ENCODE measurements at regions not wholly inside any gene's neighbourhood (a gene's known extent, or its start where the extent isn't known, plus 50 kb on each side); places are given as distances from the start of the nearest gene placed in this dataset.

GRCh38 chr4:14871676-14872430 lies 130.4 kb upstream of the CPEB2 start:
- peaks cover 2% of the 10 kb centered on the region; the same call in 1 of the 2 replicates for H3K27me3 Mint-ChIP-seq (ENCODE audit: low read depth)
- Histone ChIP-seq H3K56ac (ENCODE audit: insufficient read length, low read depth, low read length) (no peak overlapping the region), H3T11ph (ENCODE audit: low read length) (no peak overlapping the region), H3K14ac (ENCODE audit: insufficient read depth, low read length) (no peak overlapping the region), H2BK120ac (ENCODE audit: low read depth, low read length, poor library complexity, severe bottlenecking) (no peak overlapping the region), H3K4ac (ENCODE audit: low read depth, low read length) (no peak overlapping the region), H3K9me3 (ENCODE audit: control insufficient read depth, low read depth, low read length) (no peaks in the 10 kb centered on the region), H3K23ac (ENCODE audit: insufficient read length, low read depth, low read length) (no peak overlapping the region), H2AFZ (ENCODE audit: low read length) (no peak overlapping the region), H2BK5ac (ENCODE audit: insufficient read length, low read length) (no peak overlapping the region), H4K20me1 (ENCODE audit: control insufficient read depth, insufficient read depth, insufficient read length) (no peaks in the 10 kb centered on the region), H3K23me2 (ENCODE audit: insufficient read length, low read depth, low read length, poor library complexity, severe bottlenecking) (no peaks in the 10 kb centered on the region), H3K18ac (ENCODE audit: insufficient read length, low read depth, low read length) (no peak overlapping the region), H4K91ac (ENCODE audit: insufficient read length, low read depth, low read length) (no peak overlapping the region), H3K9ac (ENCODE audit: extremely low read depth, insufficient read length, low read length) (no peak overlapping the region), H2BK20ac (ENCODE audit: low read depth, low read length, poor library complexity, severe bottlenecking) (no peak overlapping the region), H3K27me3 (ENCODE audit: insufficient read depth, low read length) (no peaks in the 10 kb centered on the region), H2BK12ac (ENCODE audit: insufficient read length, low read depth, low read length) (no peak overlapping the region), H3K4me1 (ENCODE audit: insufficient read depth, low read length) (peaks cover 3% of the 10 kb centered on the region; the same call in 1 of the 2 replicates), H2AK5ac (ENCODE audit: insufficient read length, low read length) (no peak overlapping the region), H2BK15ac (ENCODE audit: low read depth, low read length) (no peak overlapping the region), H4K8ac (replicated peaks; ENCODE audit: insufficient read length, low read depth, low read length) (no peak overlapping the region), H3K79me1 (ENCODE audit: insufficient read depth, low read depth, low read length, poor library complexity, severe bottlenecking) (no peaks in the 10 kb centered on the region), H3K4me2 (ENCODE audit: insufficient read depth, insufficient read length, low read length) (no peak overlapping the region), H4K5ac (ENCODE audit: insufficient read length, low read depth, low read length) (no peak overlapping the region), H3K79me2 (ENCODE audit: insufficient read depth, low read length) (no peaks in the 10 kb centered on the region), H3K27ac (ENCODE audit: insufficient read length, low read depth, low read length) (no peak overlapping the region)
- no peak overlapping the region for H3K4me3 Mint-ChIP-seq
- peak; percentile 70 for TF ChIP-seq CTCF (conservative IDR thresholded peaks at IDR 0.05)
- no peaks in the 10 kb centered on the region; a peak in 1 of 7 replicates for H3K36me3 Mint-ChIP-seq (ENCODE audit: insufficient read depth in 1 of 3, low read depth in 3 of 3)
- H3K4me1 Mint-ChIP-seq, result peaks cover 16 to 25% of the 10 kb centered on the region in 2 experiments
- no peaks in the 10 kb centered on the region; a peak in 1 of 5 replicates for H3K9me3 Mint-ChIP-seq
- H3K27ac Mint-ChIP-seq, result no peak overlapping the region
- WGBS (ENCODE audit: extremely low coverage, insufficient read length, low lambda C conversion rate), result no CpG with 5 or more reads among the region's 6 CpGs
- DNase-seq, result peak; percentile 65

Measured in H9 (cell line).